Liver (tissue), 8 donors: ENCODE measurements at regions not wholly inside any gene's neighbourhood (a gene's known extent, or its start where the extent isn't known, plus 50 kb on each side); places are given as distances from the start of the nearest gene placed in this dataset.

Experiments used
- DNase-seq: peaks from one replicate; pipeline ENCODE4 v3.0.0-alpha.2; 2017; ENCODE audit warnings: low spot score
- H3K27ac ChIP-seq, 2 donors: one replicate each; pipeline ENCODE4 v1.7.0; 2013; ENCODE audit warnings: inconsistent platforms in 2 of 2, low read length in 2 of 2, control low read depth in 1 of 2, low read depth in 1 of 2, mild to moderate bottlenecking in 1 of 2
- H3K27me3 ChIP-seq, 4 donors: one replicate each; pipeline versions ENCODE4 v1.6.1 to v1.7.0; 2013; ENCODE audit warnings: low read length in 3 of 4, inconsistent platforms in 1 of 4, mild to moderate bottlenecking in 1 of 4, moderate library complexity in 1 of 4; ENCODE audit not compliant: control insufficient read depth in 4 of 4, insufficient read depth in 4 of 4
- H3K36me3 ChIP-seq, 4 donors: one replicate each; pipeline versions ENCODE4 v1.6.1 to v1.7.0; 2013; ENCODE audit warnings: low read length in 3 of 4, mild to moderate bottlenecking in 3 of 4, low read depth in 1 of 4, moderate library complexity in 1 of 4; ENCODE audit not compliant: control insufficient read depth in 4 of 4, insufficient read depth in 3 of 4
- H3K4me1 ChIP-seq, 4 donors: one replicate each; pipeline versions ENCODE4 v1.6.1 to v1.7.0; 2013; ENCODE audit warnings: low read length in 3 of 4, mild to moderate bottlenecking in 3 of 4, moderate library complexity in 1 of 4; ENCODE audit not compliant: control insufficient read depth in 4 of 4, insufficient read depth in 4 of 4
- H3K4me3 ChIP-seq, 3 donors: one replicate each; pipeline versions ENCODE4 v1.6.1 to v1.7.0; 2013; ENCODE audit warnings: low read length in 3 of 3, control low read depth in 1 of 3, low read depth in 1 of 3, mild to moderate bottlenecking in 1 of 3
- H3K9ac ChIP-seq, 2 donors: one replicate each; pipeline ENCODE4 v1.7.0; 2013; ENCODE audit warnings: low read length in 2 of 2, mild to moderate bottlenecking in 2 of 2, moderate library complexity in 2 of 2, control low read depth in 1 of 2, low read depth in 1 of 2
- H3K9me3 ChIP-seq, 4 donors: one replicate each; pipeline versions ENCODE4 v1.6.1 to v1.7.0; 2013; ENCODE audit warnings: low read length in 3 of 4; ENCODE audit not compliant: control insufficient read depth in 4 of 4
- ATF3 ChIP-seq: IDR thresholded peaks from 2 replicates; pipeline ENCODE4 v1.6.1; 2016; ENCODE audit warnings: antibody characterized with exemption
- CTCF ChIP-seq: fragments of 150-350 bp; IDR thresholded peaks from 2 replicates; pipeline ENCODE4 v1.5.1; 2017; ENCODE audit warnings: improper control_type of control experiment, low read depth, low read length; ENCODE audit not compliant: missing input control
- EGR1 ChIP-seq, 2 donors: IDR thresholded peaks; 2 replicates each; pipeline ENCODE4 v1.6.1; 2016 to 2018; ENCODE audit warnings: antibody characterized with exemption in 2 of 2, low read depth in 2 of 2
- FOXA1 ChIP-seq: IDR thresholded peaks from 2 replicates; pipeline ENCODE4 v1.6.1; 2016; ENCODE audit warnings: antibody characterized with exemption
- FOXA2 ChIP-seq: IDR thresholded peaks from 2 replicates; pipeline ENCODE4 v1.6.1; 2016; ENCODE audit warnings: antibody characterized with exemption
- GABPA ChIP-seq, 2 donors: IDR thresholded peaks in 1 of 2; conservative IDR thresholded peaks in 1 of 2; 2 replicates each; pipeline ENCODE4 v1.6.1; 2016; ENCODE audit warnings: antibody characterized with exemption in 2 of 2, mild to moderate bottlenecking in 1 of 2, moderate library complexity in 1 of 2
- HNF4G ChIP-seq: IDR thresholded peaks from 2 replicates; pipeline ENCODE4 v1.6.1; 2016; ENCODE audit warnings: antibody characterized with exemption
- JUND ChIP-seq, 2 donors: IDR thresholded peaks; 2 replicates each; pipeline ENCODE4 v1.6.1; 2016; ENCODE audit warnings: antibody characterized with exemption in 2 of 2
- MAX ChIP-seq: IDR thresholded peaks from 2 replicates; pipeline ENCODE4 v1.6.1; 2016; ENCODE audit warnings: antibody characterized with exemption
- NR2F2 ChIP-seq: IDR thresholded peaks from 2 replicates; pipeline ENCODE4 v1.6.1; 2016; ENCODE audit warnings: antibody characterized with exemption
- RAD21 ChIP-seq, 2 donors: IDR thresholded peaks; 2 replicates each; pipeline ENCODE4 v1.6.1; 2016; ENCODE audit warnings: antibody characterized with exemption in 2 of 2, mild to moderate bottlenecking in 2 of 2
- RXRA ChIP-seq, 2 donors: IDR thresholded peaks; 2 replicates each; pipeline ENCODE4 v1.6.1; 2017 to 2018; ENCODE audit warnings: antibody characterized with exemption in 2 of 2, mild to moderate bottlenecking in 1 of 2
- SP1 ChIP-seq: IDR thresholded peaks from 2 replicates; pipeline ENCODE4 v1.6.1; 2018; ENCODE audit warnings: antibody characterized with exemption, mild to moderate bottlenecking
- YY1 ChIP-seq: IDR thresholded peaks from 2 replicates; pipeline ENCODE4 v1.6.1; 2016; ENCODE audit warnings: antibody characterized with exemption, mild to moderate bottlenecking
- ZBTB33 ChIP-seq: IDR thresholded peaks from 2 replicates; pipeline ENCODE4 v1.6.1; 2016; ENCODE audit warnings: antibody characterized with exemption
- WGBS: extraction: QIAGEN DNeasy Blood & Tissue Kit; methylation state at CpG from one replicate; pipeline ENCODE4 v1.1.7; 2013; 5-methylcytosine and 5-hydroxymethylcytosine counted together
- TF ChIP-seq, protein P1 (sequence below): IDR thresholded peaks from 2 replicates; pipeline ENCODE4 v1.6.1; 2016; ENCODE audit warnings: antibody characterized with exemption, mild to moderate bottlenecking
- donor health status: healthy.
- donor health status: healthy.
- donor health status: healthy.
- donor health status: healthy.
- donor health status: healthy.

DNA sequence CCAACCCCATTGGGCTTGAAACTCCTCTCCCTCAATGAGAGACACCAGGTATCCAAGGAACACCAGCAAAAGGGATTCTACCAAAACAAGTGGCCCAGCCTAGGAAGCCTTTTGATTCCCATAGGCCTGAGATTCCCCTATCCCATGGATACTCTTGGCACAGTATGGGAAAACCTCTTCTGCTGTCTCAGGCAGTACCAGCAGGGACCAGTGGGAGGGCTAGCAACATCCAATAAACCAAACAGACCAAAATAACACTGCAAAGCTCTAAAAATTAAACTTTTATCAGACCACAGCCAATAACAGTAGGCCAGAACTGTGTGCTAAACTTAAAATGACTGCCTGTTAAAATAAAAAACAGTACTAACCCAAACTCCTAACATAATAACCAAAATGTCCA lies 153.9 kb upstream of the CES5A start:
- Histone ChIP-seq H3K4me1 (no peaks in the 10 kb centered on the region), H3K4me3 (no peak overlapping the region), H3K9ac (no peak overlapping the region), H3K9me3 (no peaks in the 10 kb centered on the region), H3K27ac (no peak overlapping the region), H3K36me3 (no peaks in the 10 kb centered on the region), H3K27me3 (no peaks in the 10 kb centered on the region)
- no peak for DNase-seq
- TF ChIP-seq RAD21 (IDR thresholded peaks at IDR 0.05) (no peak), NR2F2 (no peak), MAX (no peak), RXRA (IDR thresholded peaks at IDR 0.05) (no peak), SP1 (no peak), CTCF (no peak), EGR1 (IDR thresholded peaks at IDR 0.05; ENCODE audit: low read depth in 2 of 2) (no peak), GABPA (IDR thresholded peaks at IDR 0.05 in 1 of 2, conservative IDR thresholded peaks at IDR 0.05 in 1 of 2) (no peak), JUND (IDR thresholded peaks at IDR 0.05) (no peak), FOXA2 (no peak)
- TF ChIP-seq, protein P1, sequence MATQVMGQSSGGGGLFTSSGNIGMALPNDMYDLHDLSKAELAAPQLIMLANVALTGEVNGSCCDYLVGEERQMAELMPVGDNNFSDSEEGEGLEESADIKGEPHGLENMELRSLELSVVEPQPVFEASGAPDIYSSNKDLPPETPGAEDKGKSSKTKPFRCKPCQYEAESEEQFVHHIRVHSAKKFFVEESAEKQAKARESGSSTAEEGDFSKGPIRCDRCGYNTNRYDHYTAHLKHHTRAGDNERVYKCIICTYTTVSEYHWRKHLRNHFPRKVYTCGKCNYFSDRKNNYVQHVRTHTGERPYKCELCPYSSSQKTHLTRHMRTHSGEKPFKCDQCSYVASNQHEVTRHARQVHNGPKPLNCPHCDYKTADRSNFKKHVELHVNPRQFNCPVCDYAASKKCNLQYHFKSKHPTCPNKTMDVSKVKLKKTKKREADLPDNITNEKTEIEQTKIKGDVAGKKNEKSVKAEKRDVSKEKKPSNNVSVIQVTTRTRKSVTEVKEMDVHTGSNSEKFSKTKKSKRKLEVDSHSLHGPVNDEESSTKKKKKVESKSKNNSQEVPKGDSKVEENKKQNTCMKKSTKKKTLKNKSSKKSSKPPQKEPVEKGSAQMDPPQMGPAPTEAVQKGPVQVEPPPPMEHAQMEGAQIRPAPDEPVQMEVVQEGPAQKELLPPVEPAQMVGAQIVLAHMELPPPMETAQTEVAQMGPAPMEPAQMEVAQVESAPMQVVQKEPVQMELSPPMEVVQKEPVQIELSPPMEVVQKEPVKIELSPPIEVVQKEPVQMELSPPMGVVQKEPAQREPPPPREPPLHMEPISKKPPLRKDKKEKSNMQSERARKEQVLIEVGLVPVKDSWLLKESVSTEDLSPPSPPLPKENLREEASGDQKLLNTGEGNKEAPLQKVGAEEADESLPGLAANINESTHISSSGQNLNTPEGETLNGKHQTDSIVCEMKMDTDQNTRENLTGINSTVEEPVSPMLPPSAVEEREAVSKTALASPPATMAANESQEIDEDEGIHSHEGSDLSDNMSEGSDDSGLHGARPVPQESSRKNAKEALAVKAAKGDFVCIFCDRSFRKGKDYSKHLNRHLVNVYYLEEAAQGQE, result no peak

DNA sequence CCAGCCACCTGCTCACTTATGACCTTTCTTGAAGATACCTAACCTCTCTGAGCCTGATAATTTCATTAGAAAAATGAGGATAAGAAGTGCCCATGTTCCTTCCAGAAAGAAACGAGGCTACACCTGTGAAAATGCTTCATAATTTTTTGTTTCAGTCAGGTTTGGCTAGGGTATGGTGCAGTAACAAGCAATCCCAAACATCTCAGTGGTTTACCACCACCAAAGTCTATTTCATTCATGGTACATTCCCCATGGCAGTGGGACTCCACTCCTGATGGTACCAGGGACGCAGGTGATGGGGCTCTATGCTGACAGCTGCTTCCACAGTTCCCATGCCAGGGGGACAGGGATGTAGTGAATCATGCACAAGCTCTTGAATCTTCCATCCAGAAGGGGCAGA lies 147.6 kb upstream of the CES5A start:
- Histone ChIP-seq H3K4me3 (no peak overlapping the region), H3K9ac (no peak overlapping the region), H3K27ac (no peak overlapping the region), H3K36me3 (no peaks in the 10 kb centered on the region), H3K27me3 (no peaks in the 10 kb centered on the region), H3K4me1 (no peaks in the 10 kb centered on the region), H3K9me3 (peaks cover 0 to 3% (median 0%) of the 10 kb centered on the region in 4 donors)
- WGBS, result 40% methylated on average over 2 of the region's 2 CpGs
- TF ChIP-seq SP1 (no peak), NR2F2 (no peak), ATF3 (no peak), FOXA1 (no peak), FOXA2 (no peak), CTCF (no peak), YY1 (no peak), ZBTB33 (no peak), HNF4G (no peak), MAX (no peak)
- no peak for DNase-seq
